ENCODE measurements at regions not wholly inside any gene's neighbourhood (a gene's known extent, or its start where the extent isn't known, plus 50 kb on each side); places are given as distances from the start of the nearest gene placed in this dataset.

DNA sequence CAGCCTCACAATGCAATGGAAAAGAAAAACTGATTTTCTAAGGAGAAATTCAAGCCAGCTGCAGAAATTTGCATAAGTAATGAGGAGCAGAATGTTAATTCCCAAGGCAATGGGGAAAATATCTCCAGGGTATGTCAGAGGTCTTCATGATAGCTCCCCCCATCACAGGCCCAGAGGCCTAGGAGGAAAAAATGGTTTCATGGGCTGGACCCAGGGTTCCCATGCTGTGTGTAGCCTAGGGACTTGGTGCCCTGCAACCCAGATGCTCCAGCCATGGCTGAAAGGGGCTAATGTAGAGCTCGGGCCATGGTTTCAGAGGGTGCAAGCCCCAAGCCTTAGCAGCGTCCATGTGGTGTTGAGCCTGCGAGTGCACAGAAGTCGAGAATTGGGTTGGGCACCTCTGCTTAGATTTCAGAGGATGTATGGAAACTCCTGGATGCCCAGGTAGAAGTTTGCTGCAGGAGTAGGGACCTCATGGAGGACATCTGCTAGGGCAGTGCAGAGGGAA is 53.5 kb upstream of the TEX13C start:
- Histone ChIP-seq H3K9me3 (replicated peaks in 1 of 3) (no peaks in the 10 kb centered on the region), H3K36me3 (replicated peaks in 1 of 2) (no peaks in the 10 kb centered on the region), H3K4me1 (replicated peaks in 1 of 2) (no peaks in the 10 kb centered on the region), H3K4me3 (no peak overlapping the region), H3K27me3 (no peaks in the 10 kb centered on the region), H3K27ac (no peak overlapping the region)
- 83 to 88% (median 86%) methylated on average over 3 to 4 of the region's 4 CpGs for WGBS, 4 donors
- TF ChIP-seq, protein P1, sequence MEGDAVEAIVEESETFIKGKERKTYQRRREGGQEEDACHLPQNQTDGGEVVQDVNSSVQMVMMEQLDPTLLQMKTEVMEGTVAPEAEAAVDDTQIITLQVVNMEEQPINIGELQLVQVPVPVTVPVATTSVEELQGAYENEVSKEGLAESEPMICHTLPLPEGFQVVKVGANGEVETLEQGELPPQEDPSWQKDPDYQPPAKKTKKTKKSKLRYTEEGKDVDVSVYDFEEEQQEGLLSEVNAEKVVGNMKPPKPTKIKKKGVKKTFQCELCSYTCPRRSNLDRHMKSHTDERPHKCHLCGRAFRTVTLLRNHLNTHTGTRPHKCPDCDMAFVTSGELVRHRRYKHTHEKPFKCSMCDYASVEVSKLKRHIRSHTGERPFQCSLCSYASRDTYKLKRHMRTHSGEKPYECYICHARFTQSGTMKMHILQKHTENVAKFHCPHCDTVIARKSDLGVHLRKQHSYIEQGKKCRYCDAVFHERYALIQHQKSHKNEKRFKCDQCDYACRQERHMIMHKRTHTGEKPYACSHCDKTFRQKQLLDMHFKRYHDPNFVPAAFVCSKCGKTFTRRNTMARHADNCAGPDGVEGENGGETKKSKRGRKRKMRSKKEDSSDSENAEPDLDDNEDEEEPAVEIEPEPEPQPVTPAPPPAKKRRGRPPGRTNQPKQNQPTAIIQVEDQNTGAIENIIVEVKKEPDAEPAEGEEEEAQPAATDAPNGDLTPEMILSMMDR (IDR thresholded peaks at IDR 0.05): no peak
- TF ChIP-seq POLR2A (IDR thresholded peaks at IDR 0.05): no peak
- intact Hi-C loops (cut with DNase I): no loop called here
- DNase-seq: no peak
